ENCODE measurements at regions not wholly inside any gene's neighbourhood (a gene's known extent, or its start where the extent isn't known, plus 50 kb on each side); places are given as distances from the start of the nearest gene placed in this dataset.
A peak's percentile ranks its signal among the peaks of the same experiment; 100 is the strongest.
"Not testable (repeated sequence)": the region's sequence is repeated elsewhere in the genome, so short reads cannot be mapped to it uniquely, and the experiment has no call there.

DNA sequence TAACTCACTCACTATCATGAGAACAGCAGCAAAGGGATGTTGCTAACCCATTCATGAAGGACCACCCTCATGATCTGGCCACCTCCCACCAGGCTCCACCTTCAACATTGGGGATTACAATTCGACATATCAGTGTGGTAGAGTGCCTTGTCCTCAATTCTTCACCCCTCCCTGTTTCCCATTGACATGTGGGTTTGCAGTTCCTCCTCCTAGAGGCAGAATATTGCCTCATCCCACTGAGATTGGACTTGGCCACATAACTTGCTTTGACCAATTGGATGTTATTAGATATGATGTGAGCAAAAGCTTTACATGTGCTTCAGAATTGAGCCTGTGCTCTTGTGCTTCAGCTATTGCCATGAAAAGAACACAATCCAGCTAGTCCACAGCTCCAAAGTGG lies 217.0 kb upstream of the CXCR4 start:
- no peak for DNase-seq (ENCODE audit: low read depth in 2 of 3, low spot score in 2 of 3)

DNA sequence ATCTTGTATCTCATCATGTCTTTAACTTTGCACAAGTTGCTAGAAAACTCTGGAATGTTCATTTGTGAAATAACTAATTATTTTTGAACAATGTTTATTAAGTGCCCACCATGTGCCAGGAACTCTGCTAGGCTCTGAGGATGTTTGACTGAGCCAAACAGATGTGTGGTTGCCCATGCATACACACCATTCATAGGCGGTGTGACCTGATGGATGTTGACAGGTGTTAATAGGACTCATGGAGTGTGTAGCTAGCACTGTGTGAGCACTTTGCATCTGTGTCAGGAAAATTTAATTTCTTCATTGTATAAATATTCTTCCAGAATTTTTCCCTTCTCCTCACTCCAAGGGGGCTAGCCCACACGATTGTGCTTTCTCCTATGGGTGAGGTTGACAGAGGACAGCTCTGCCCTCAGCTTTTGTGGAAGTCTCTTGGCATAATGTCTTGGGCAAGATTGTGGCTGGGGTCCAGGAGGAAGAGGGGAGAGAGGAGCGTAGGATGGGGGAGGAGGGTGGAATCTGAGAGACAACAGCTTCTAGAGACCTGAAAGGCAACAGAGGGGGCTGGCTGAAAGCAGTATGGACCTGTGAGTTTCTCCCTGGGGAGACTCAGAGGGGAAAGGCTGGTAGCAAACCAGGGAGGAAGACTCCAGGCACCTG lies 214.6 kb upstream of the CXCR4 start:
- no peak for DNase-seq (ENCODE audit: low read depth in 2 of 3, low spot score in 2 of 3)

DNA sequence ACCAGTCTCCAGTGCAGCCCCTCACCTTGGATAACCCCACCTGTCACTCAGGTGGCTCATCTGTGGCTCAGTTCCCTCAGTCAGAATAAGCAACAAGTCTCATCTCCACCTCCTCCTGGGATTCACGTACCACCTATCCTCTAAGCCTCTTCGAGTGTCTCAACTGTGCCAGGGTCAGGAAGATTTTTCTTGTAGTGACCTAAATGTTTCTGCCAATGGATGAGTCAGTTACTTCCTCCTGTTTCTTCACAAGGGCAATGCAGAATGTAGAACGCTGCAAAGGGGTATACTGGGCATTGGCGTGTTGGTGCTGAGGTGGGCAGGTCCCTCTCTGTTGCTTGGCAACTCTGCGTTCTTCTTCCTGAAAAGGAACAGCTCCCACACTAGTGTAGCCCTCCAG lies 213.3 kb upstream of the CXCR4 start:
- DNase-seq (ENCODE audit: low read depth in 2 of 3, low spot score in 2 of 3) = no peak

DNA sequence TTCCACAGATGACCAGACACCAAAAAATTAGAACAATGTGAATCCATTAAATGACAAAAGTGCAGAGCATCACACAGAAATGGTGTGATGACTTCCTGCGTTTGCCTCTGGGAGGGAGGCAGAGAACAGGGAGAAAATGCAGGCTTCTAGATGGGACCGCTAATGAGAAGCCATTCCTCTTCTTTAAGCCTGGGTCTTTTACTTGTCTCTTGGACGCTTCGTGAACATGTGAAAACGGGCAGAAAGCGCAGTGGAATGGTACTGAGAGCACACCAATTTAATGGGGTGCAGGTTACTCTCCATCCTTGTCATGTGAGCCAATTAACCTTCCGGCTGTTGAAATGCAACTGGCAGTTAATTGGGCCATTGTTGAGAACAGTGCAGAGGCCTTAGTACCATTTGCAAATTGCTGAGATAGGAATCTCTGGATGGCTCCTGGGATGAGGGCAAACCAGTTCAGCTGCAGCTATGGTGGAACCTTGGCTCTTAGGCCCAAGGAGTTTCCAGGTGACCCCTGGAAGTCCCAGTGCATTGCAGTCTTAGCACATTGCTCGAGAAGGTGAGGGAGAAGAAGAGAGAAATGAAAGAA lies 210.4 kb upstream of the CXCR4 start:
- no peak for DNase-seq (ENCODE audit: low read depth in 2 of 3, low spot score in 2 of 3)

DNA sequence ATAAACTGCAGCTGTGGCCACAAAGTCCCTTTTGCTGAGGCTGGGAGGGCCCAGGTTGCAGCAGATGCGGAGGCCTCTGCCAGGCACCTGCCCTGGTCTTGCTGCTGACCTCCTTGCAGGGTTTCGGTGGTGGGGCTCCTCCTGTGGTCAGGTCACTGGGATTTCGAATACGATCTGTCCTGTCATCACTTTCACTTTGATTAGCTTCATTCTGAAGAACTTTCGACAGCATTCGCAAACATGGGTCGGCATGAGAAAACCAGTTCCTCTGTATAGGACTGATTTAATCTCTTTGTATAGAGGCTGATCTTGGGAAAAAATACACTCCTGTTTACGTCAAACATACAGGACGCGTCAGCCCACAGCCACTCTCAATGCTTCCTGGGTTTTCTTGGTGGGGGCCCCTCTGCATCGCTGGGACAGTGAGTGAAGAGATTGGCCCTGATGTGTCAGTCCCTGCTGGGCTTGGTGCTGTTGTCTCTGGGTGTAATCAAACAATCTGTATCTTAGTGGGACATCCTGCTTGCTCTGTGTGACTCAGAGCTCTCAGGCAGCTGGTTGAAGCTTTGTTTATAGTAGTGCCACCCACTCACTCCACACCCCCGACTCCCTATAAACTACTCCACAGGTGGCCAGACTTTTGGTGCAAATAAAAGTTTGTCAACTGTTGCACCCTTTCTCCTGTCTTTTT lies 209.4 kb upstream of the CXCR4 start:
- peak; percentile 27 to 57 (median 46) for DNase-seq (ENCODE audit: low read depth in 2 of 3, low spot score in 2 of 3)

DNA sequence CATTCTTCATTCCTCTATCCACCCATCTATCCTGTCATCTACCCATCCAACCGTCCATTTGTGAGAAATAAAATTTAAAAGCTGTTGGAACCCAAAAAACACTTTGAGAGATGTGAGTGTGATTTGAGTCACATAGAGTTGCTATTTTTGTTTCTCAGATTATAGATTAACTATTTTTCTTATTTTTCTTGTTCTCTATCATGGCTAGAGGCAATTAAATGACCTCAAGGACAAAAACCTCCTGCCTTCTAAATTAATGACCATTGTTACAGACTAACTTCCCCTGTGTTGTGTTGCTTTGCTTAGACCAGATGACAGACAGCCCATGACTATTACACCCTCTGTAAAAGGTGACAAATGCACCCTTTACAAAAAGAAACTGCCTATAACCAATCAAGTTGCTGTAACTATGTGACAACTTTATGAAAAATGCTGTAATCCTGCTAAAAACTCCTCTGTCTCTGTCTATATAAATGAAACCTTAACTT lies 207.9 kb upstream of the CXCR4 start:
- no peak for DNase-seq (ENCODE audit: low read depth in 2 of 3, low spot score in 2 of 3)

DNA sequence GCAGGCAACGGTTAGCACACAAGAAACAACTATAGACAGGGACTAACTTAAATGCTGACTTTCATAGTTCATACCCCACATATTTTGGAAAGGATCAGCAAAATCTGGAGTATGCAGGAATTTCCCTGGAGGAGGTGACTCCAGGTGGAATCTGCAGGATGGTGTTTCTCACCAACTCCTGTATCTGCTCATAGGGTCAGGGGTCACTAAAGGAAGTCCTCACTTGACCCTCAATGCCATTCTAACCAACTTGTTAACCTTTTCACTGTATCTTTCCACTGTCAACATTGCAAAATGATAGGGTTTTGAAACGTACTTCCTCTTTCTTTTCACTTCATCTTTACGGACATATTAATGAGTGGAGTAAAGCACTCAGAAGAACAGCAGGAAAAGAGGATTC lies 207.0 kb upstream of the CXCR4 start:
- peak in 1 of 3 donors; percentile 47 for DNase-seq (ENCODE audit: low read depth in 2 of 3, low spot score in 2 of 3)

DNA sequence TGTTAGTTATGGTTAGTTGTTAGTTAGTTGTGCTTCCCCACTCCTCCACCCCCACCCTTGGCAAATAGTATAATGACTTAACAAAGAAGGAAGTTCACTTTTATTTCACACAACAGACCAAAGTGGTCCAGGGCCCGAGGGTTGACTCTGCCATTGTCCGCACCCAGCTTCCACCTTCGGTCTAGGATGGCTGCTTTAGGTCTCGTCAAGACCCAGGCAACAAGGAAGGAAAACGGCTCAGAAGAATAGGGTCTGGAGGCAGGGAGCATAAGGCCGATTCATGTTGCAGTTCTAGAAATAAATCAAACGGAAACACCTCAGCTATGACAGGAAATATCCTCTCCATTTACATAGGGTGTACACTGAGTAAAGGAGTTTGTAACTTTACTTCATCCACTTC lies 206.0 kb upstream of the CXCR4 start:
- no peak for DNase-seq (ENCODE audit: low read depth in 2 of 3, low spot score in 2 of 3)

DNA sequence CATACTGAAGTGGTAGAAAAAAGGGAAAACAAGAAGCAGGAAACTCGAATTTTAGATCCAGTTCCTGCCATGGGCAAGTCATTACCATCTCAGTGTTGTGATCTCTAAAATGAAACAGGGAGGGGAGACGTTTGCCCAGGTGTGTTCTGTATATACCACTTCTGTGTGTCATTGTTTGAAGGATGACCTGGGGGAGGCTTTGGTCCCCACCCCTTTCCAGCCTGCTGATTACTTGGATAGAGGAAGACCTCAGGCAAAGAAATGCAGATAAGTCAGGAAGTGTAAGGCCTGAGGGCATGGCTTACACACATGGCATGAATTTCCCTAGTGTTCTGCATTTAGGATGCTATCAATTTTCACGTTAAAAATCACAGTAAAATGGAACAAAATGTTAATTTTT lies 205.2 kb upstream of the CXCR4 start:
- DNase-seq (ENCODE audit: low read depth in 2 of 3, low spot score in 2 of 3) = no peak

DNA sequence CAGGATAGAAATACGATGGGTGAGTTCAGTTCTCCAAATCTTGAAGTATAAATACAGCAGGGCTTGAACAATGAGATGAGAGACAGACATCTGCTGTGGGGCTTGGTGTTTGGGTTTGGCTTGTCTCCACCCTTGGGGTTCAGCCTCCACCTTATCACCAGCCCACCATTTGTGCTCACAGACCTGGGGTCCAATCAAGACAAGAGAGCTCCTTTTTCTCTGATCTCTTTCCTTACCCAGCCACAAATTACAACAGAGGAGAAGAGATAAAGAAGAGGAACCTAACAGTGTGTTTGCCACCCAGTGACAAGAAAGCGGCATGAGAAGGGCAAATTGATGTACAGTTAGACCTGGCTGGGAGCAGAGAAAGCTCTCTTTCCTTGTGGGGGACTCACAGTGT lies 204.5 kb upstream of the CXCR4 start:
- peak in 2 of 3 donors; percentile 33 to 76 for DNase-seq (ENCODE audit: low read depth in 2 of 3, low spot score in 2 of 3)

DNA sequence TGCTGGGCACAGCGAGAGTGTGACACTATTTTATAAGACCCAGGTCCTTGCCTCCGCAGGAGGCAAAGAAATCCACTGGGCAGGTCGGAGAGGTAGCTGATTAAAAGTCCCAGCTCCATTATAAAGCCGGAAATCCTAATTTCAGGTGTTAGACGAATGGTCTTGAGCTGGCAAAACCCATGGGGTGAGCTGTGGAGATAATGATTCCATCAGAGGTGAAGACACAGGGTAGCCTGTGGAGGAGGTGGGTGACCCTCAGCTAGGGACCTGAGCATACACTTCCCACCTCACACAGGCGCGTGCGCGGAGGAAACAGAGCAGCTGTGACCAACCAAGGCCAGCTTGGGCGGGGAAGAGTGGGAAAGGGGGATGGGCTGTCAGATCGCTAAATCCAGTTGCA lies 201.7 kb upstream of the CXCR4 start:
- no peak for DNase-seq (ENCODE audit: low read depth in 2 of 3, low spot score in 2 of 3)

DNA sequence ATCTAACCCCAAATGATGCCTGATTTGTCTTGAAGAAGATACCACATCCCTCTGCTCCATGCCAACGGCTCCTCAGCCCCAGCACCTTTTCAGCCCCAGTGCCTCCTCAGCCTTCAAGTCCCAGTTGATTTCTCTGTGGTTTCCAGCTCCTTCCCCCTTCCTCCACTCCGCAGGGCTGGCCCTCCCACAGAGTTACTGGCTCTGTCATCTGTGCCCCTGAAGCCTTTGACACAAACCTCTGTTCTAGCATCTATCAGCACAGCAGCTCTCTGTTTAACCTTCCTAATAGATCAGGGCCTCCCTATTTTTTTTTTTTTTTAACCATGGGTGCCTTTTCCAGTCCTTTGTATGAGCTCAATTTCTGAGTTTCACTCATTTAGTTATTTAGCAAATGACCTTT lies 201.3 kb upstream of the CXCR4 start:
- DNase-seq (ENCODE audit: low read depth in 2 of 3, low spot score in 2 of 3) = peak in 1 of 3 donors; percentile 10

DNA sequence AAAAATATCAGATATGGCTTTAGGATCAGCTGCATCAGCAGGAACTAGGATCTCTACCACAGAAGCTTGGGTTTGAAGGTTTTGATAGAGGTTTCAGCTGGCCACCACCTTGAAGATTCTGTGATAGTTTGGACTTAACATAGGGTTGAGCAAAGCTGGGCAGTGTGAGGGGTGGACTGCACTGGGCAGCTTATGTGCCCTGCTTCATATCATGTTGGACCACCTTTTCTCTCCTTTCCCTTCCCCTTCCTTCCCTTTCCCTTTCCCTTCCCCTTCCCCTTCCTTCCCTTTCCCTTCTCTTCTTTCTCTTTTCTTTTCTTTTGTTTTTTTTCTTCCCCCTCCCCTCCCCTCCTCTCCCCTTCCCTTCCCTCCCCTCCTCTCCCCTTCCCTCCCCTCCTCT lies 196.3 kb upstream of the CXCR4 start:
- no peak for DNase-seq (ENCODE audit: low read depth in 2 of 3, low spot score in 2 of 3)

DNA sequence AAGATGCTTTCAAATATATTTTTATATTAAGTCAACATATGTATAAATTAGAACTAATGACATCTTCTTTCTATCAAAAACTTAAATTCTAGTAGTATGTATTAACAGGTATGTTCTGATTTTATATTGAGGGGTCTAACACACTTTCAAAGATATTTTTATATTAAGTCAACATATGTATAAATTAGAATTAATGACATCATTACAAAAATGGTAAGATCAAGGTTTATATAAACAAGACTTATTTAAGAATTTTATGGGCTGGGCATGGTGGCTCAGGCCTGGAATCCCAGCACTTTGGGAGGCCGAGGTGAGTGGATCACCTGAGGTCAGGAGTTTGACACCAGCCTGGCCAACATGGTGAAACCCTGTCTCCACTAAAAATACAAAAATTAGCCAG lies 194.6 kb upstream of the CXCR4 start:
- not testable (repeated sequence) for DNase-seq (ENCODE audit: low read depth in 2 of 3, low spot score in 2 of 3)

DNA sequence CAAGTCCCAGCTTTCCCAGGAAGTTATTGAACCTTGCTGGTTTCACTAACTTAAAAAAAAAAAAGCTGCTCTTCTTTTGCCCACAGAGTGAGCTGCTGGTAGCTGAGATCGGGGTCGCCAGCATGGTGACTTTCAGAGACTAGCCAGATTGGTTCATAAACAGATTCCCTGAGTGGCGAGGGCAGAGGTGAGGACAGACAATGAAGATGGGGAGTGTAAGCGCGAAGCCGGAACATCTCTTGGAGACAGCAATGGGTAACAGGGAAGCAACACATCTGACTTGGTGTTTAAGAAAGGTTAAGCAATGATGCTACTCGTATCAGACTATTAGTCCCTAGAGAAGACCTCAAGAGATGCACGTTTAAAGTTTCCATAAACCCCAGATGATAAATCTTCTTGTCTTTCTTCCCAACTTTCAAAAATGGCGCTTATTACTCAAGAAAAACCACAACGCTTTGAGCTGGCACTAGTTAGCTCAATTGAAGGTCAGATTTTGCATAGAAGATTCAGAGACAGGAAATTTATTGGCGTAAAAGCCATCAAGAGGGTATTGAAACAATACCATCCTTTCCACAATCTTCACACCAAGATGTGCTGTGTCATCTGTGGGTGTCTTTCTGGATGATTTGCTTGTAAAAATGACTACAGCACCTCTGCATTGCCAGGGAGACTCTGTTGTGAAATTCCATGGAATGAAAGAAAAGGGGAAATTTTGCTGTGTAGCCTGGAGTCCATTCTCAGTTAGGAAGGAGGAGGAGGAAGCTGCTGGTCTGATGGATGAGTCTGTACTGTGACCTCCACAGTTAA lies 193.1 kb upstream of the CXCR4 start:
- DNase-seq (ENCODE audit: low read depth in 2 of 3, low spot score in 2 of 3) = no peak

DNA sequence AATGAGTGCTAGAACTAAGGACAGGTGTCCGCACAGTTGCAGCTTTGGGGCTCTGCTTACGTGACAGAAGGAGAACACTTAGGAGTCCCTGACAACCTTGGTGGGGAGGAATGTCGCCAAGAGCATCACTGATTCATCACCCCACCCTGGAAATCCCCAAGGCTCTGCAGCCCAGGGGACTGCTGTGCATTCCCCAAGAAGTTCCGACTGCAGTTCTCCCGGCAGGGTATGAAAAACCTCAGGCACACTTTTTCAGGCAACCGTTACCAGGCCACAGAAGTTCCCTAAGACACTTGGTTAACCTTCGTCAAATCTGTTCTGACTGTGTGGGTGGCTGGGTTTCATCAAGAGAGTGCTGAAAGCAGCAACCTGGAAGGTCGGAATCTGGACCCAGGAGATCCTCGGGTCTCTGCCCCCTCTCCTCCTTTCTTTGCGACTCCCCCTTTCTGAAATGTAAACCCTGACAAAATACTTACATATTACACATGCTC lies 192.1 kb upstream of the CXCR4 start:
- DNase-seq (ENCODE audit: low read depth in 2 of 3, low spot score in 2 of 3) = no peak

DNA sequence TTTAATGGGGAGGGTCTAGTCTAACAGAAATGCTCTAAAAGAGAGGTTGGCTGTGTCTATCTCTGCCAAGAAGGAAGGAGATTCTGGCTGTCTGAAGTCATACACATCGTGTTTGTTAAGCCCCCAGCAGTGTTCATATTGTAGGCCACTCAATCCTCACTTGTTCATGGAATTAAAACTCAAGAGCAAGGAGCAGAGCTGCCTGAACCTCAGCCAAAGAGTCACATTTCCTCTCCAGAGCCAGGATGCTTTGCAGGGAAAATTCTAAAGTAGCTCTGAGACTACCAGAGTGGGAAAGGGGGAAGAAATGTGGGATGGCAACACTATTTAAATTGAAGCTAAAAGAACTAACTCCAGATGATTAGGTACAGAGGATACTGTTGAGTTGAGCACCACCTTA lies 190.7 kb upstream of the CXCR4 start:
- DNase-seq (ENCODE audit: low read depth in 2 of 3, low spot score in 2 of 3) = no peak

DNA sequence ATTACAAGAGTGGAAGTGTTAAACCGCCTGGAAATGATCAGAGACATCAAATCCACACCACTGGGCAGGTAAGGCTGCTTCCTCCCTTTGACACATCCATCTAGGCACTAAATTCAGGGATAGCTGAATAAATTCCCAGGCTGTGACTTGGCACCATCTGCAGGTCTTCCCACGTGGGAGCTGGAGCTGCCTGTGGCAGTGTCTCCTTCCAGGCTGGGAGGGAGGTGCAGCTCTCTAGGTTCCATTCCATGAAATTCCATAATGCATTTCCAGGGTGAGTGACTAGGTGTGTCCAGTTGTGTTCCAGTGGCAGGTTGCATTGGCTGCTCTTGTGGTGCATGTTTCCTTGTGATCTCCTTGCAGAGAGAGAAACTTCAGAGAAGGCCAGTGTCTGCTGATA lies 188.9 kb upstream of the CXCR4 start:
- no peak for DNase-seq (ENCODE audit: low read depth in 2 of 3, low spot score in 2 of 3)

DNA sequence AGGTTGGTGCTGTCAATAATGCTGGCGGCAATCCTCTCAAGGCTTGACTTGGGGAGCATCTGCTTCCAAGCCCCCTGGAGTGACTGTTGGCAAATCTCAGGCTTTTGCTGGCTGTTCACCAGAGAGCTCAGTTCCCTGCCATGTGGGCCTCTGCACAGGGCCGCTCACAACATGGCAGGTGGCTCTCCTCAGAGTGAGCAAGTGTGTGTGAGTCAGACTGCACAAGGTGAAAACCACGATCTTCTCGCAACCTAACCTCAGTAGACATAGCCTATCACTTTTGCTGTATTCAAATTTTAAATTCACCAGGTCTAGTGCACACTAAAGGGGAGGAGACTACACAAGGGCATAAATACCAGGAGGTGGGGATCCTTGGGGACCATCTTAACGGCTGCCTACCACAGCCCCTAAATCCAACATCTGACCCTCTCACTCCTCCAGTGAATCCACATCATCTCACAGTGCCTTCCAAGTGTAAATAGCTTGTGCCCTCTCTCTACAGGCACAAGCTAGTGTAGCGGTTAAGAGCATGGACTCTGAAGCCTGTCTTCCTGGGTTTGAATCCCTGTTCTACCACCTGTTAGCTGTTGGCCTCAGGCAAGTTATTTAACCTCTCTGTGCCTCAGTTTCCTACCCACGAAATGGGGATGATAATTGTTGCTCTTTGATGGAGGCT lies 187.7 kb upstream of the CXCR4 start:
- DNase-seq (ENCODE audit: low read depth in 2 of 3, low spot score in 2 of 3) = no peak

DNA sequence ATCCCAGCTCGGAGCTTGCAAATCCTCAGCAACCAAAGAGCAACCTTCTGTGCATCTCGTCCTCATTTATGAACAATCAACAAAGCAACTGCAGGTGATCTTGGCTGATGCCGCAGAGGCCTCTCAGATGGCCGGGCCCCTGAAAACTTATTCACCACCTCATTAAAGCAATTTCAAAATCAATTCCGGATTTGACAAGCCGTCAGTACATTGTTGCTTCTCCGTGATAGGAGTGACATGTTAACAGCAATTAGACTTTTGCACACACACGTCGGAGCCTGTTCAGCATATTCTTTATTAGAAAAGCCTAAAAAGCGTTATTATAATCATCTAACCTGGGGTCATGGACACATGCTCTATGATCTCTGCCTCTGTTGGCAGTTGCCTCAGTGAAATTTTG lies 183.1 kb upstream of the CXCR4 start:
- no peak for DNase-seq (ENCODE audit: low read depth in 2 of 3, low spot score in 2 of 3)

DNA sequence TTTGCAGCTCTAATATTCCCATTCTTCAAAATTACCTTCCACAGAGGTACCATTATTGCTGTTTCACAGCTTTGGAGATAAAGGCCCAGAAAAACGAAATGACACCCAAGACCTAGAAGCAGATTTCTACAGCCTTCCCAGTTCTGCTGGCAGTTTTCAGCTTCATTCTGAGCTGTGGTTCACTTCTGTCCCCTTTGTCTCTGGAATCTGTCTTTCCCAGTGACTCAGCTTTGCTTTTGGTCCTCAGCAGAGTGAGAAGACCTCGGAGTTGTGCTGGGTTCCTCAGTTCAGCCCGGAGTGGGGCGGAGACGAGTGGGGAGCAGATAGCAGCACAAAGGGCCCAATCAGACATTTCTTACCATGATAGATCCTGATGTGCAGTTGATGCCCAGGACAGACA lies 180.7 kb upstream of the CXCR4 start:
- DNase-seq (ENCODE audit: low read depth in 2 of 3, low spot score in 2 of 3) = no peak

Data from hematopoietic multipotent progenitor cell (in vitro differentiated cells).